Ovary (tissue), 7 donors: ENCODE measurements at regions not wholly inside any gene's neighbourhood (a gene's known extent, or its start where the extent isn't known, plus 50 kb on each side); places are given as distances from the start of the nearest gene placed in this dataset.

Experiments used
- DNase-seq, 5 donors: peaks; one replicate each; pipeline ENCODE4 v3.0.0-alpha.2; 2019 to 2020
- H3K27ac ChIP-seq, 2 donors: fragments of 200-600 bp; one replicate each; pipeline versions ENCODE4 v1.5.1 to v1.8.0; 2019 to 2022
- H3K27me3 ChIP-seq: fragments of 200-600 bp; one replicate; pipeline ENCODE4 v1.8.0; 2022
- H3K36me3 ChIP-seq: fragments of 200-600 bp; sonication (generic); one replicate; pipeline ENCODE4 v1.5.1; 2019
- H3K4me1 ChIP-seq: one replicate; pipeline ENCODE4 v1.8.1; 2013; ENCODE audit warnings: mild to moderate bottlenecking, moderate library complexity; ENCODE audit not compliant: insufficient read depth
- H3K4me3 ChIP-seq: fragments of 200-600 bp; sonication (generic); one replicate; pipeline ENCODE4 v1.5.1; 2017
- H3K9me3 ChIP-seq, 2 donors: fragments of 200-600 bp in 1 of 2; sonication (generic) in 1 of 2; one replicate each; pipeline versions ENCODE4 v1.5.1 to v1.8.1; 2013 to 2019; ENCODE audit warnings: mild to moderate bottlenecking in 1 of 2, moderate library complexity in 1 of 2
- CTCF ChIP-seq, 3 donors: fragments of 450-650 bp in 2 of 3; fragments of 200-600 bp in 1 of 3; IDR thresholded peaks; one replicate each; pipeline versions ENCODE4 v1.5.1 to v1.8.0; 2016 to 2022; ENCODE audit warnings: antibody characterized with exemption in 3 of 3, mild to moderate bottlenecking in 1 of 3
- EP300 ChIP-seq: sonication (generic); formaldehyde crosslinking; IDR thresholded peaks from one replicate; pipeline ENCODE4 v1.6.1; 2017; ENCODE audit warnings: antibody characterized with exemption
- POLR2A ChIP-seq: fragments of 450-650 bp; IDR thresholded peaks from one replicate; pipeline ENCODE4 v1.6.1; 2017; ENCODE audit warnings: antibody characterized with exemption, mild to moderate bottlenecking, moderate library complexity
- WGBS, 3 donors: extraction: QIAGEN DNeasy Blood & Tissue Kit in 1 of 3; methylation state at CpG; one replicate each; pipeline versions ENCODE4 v1.1.5 to v1.1.7; 2013 to 2017; 5-methylcytosine and 5-hydroxymethylcytosine counted together
- intact Hi-C, 4 donors: fragments of 100-400 bp; cut with DNase I; formaldehyde crosslinking; loops; one replicate each; pipeline versions ENCODE4 v1.11.0 to v1.15.1; 2022 to 2023
- donor health status: DM: no; HTN: no; CAD: no; lungs with moderate emphysema.
- donor health status: DM: no; HTN: no; CAD: no.
- donor health status: Bipolar disorder and iron deficiency.
- donor health status: DM: no; HTN: no; CAD: no.
- donor health status: DM: yes; HTN: yes; CAD: no.

GRCh38 chr2:134083548-134083947, 170.3 kb upstream of the MGAT5 start:
- WGBS, 3 donors: 14 to 40% (median 22%) methylated on average over 5 of the region's 5 CpGs
- H3K36me3 ChIP-seq: no peaks in the 10 kb centered on the region
- H3K27me3 ChIP-seq: no peaks in the 10 kb centered on the region
- H3K4me1 ChIP-seq: no peaks in the 10 kb centered on the region
- H3K4me3 ChIP-seq: no peak overlapping the region
- no peaks in the 10 kb centered on the region for H3K9me3 ChIP-seq
- H3K27ac ChIP-seq: no peak overlapping the region
- no peak for TF ChIP-seq EP300
- TF ChIP-seq CTCF (IDR thresholded peaks at IDR 0.05): no peak
- TF ChIP-seq POLR2A: no peak
- intact Hi-C loops: no loop called here
- DNase-seq: no peak

- intact Hi-C loops: no loop called here
- Histone ChIP-seq H3K36me3 (no peaks in the 10 kb centered on the region), H3K4me3 (no peak overlapping the region), H3K9me3 (no peaks in the 10 kb centered on the region), H3K27me3 (no peaks in the 10 kb centered on the region), H3K27ac (no peak overlapping the region), H3K4me1 (no peaks in the 10 kb centered on the region)
- TF ChIP-seq CTCF (IDR thresholded peaks at IDR 0.05) (no peak), POLR2A (no peak), EP300 (no peak)
- 75 to 89% (median 80%) methylated on average over 9 of the region's 9 CpGs for WGBS, 3 donors
- DNase-seq: no peak
Observed at GRCh38 chr2:134086594-134087219, 167.2 kb upstream of the MGAT5 start.

- intact Hi-C loops: no loop called here
- WGBS, 3 donors: 73 to 90% (median 86%) methylated on average over 2 of the region's 2 CpGs
- no peaks in the 10 kb centered on the region for H3K36me3 ChIP-seq
- H3K9me3 ChIP-seq: no peaks in the 10 kb centered on the region
- no peak for DNase-seq
- no peak overlapping the region for H3K27ac ChIP-seq
- H3K4me3 ChIP-seq: no peak overlapping the region
- H3K27me3 ChIP-seq: no peaks in the 10 kb centered on the region
- H3K4me1 ChIP-seq: no peaks in the 10 kb centered on the region
- TF ChIP-seq EP300 (no peak), CTCF (IDR thresholded peaks at IDR 0.05) (no peak), POLR2A (no peak)
Observed at GRCh38 chr2:134087371-134087921, 166.4 kb upstream of the MGAT5 start.

- Histone ChIP-seq H3K4me1 (no peaks in the 10 kb centered on the region), H3K36me3 (no peaks in the 10 kb centered on the region), H3K27me3 (no peaks in the 10 kb centered on the region), H3K4me3 (no peak overlapping the region), H3K27ac (no peak overlapping the region), H3K9me3 (no peaks in the 10 kb centered on the region)
- WGBS, 3 donors: 77 to 89% (median 85%) methylated on average over 2 of the region's 2 CpGs
- intact Hi-C loops: no loop called here
- no peak for DNase-seq
- no peak for TF ChIP-seq POLR2A
- no peak for TF ChIP-seq CTCF (IDR thresholded peaks at IDR 0.05)
- TF ChIP-seq EP300: no peak
Observed at GRCh38 chr2:134089454-134089853, 164.4 kb upstream of the MGAT5 start.
